Glomerular endothelial cell (primary cell): ENCODE measurements at regions not wholly inside any gene's neighbourhood (a gene's known extent, or its start where the extent isn't known, plus 50 kb on each side); places are given as distances from the start of the nearest gene placed in this dataset.
"Not testable (repeated sequence)": the region's sequence is repeated elsewhere in the genome, so short reads cannot be mapped to it uniquely, and the experiment has no call there.

Experiments
- DNase-seq: peaks from one replicate; pipeline ENCODE4 v3.0.0-alpha.2; 2011; ENCODE audit warnings: low read depth, low spot score; ENCODE audit errors: extremely low read depth

DNA sequence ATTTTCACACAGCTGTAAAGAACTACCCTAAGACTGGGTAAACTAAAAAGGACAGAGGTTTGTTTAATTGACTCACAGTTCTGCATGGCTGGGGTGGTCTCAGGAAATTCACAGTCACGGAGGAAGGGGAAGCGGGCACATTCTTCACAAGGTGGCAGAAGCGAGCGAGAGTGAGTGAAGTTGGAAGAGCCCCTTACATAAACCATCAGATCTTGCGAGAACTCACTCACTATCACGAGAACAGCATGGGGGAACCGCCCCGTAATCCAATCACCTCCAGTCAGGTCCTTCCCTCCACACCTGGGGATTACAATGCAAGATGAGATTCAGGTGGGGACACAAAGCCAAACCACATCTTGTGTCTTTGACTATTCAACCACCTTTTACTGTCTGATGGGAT lies 700.5 kb downstream of the TENT5A start:
- DNase-seq, result no peak

DNA sequence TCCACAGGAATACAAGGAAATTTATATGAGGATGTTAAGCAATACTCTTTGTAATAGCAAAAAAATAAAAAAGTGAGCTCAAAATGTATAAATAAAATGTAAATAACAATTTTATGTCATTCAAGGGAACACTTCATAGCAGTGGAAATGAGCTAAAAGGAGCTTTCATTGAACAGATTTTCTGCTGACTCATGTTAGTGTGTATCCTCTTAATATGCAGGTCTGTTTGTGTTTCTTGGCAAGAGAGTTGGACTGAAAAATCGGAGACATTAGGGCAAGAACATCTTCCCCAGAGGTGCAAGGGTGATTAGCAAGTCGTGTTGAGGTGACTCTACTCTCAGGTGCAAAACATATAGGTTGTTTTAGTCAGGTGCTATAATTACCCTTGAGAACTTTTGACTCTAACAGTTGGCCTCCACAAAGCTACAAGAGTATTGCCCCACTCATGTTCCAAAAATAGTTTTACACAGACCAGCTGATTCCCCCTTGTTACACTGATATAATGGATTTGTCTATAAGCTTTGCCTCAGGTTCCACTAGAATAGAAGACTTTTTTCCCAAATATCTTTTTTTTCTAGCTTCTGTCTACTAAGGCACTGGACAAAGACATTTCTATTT lies 702.9 kb downstream of the TENT5A start:
- no peak for DNase-seq

DNA sequence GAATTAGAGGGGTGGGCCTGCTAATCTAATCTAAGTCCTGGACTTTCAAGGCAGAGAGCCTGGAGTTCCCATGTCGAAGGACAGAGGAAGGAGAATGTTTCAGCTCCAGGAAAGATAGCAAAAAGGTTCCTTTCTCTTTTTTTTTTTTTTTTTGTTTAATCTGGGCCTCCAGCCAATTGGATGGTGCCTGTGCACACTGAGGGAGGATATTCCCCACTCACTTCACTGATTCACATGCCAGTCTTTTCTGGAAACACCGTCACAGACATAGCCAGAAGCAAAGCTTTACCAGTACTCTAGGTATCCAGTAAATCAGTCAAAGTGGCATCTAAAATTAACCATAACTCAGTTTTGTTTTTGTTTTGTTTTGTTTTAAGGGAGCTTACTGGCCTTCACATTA lies 721.1 kb downstream of the TENT5A start:
- no peak for DNase-seq

DNA sequence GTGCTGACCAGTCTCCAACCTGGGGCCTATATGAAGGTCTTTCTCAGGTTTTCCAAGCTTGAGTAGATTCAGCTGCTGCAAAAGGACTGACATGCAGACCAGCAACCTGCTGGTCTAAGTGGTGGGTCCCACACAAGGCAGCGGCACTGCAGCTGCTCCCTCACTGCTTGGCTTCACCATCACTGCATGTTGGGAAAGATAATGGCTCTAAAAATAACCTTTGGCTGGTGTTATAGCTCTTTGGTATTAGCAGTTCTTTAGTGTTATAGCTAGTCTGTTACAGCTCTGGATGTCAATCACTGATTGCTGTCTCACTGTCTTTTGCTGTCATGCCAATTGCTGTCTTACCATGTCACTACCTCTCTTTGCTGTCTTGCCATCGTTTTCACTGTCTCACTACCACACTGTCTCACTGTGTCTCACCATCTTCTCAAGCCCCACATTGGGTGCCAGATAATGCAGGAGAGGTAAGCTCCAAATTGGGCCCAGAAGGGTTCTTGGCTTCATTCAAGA lies 726.4 kb downstream of the TENT5A start:
- DNase-seq, result no peak

DNA sequence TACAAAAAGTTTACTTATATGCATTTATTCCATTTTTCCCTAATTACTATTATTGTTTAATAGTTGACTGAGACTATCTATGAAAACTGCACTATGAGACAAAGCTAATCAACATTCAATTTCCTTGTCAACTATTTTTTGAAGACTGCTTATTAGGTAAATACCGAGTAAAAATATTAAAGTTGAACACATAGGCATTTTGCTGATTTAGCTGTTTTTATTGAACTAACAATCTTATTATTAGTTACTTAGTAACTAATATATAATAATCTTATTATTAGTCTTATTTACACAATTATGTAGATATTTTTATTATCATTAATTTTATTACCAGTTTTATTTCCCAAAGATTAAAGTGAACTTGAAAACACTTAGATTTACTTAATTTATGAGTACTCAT lies 728.8 kb downstream of the TENT5A start:
- DNase-seq, result no peak

DNA sequence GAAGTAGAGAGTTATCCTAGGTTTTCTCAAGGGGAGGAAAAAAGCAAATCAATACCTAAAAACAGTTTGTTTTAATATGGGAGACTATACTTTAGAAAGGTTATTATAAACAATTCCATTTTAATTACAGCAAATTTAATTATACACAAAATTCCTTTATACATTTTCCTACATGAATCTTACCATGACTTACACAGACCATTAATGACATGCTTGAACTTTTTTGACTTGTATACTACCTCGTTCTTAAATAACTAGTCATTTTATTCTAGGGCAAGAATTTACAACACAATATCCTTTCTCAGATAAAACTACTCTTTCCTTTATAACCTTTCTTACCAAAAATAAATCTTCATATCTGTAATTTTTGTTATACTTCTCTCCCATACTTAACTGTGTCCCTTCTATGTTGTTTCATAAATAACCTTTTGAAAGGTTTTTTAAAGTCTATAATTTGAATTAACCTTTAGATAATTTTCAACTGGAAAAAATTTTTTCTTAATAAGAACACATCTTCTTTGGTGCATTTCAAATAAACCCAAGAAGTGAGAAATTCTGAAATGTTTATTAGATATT lies 729.4 kb downstream of the TENT5A start:
- DNase-seq, result no peak

DNA sequence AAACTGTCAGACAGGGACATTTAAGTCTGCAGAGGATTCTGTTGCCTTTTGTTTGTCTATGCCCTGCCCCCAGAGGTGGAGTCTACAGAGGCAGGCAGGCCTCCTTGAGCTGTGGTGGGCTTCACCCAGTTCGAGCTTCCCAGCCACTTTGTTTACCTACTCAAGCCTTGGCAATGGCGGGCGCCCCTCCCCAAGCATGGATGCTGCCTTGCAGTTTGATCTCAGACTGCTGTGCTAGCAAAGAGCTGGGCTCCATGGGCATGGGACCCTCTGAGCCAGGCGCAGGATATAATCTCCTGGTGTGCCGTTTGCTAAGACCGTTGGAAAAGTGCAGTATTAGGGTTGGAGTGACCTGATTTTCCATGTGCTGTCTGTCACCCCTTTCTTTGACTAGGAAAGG lies 734.9 kb downstream of the TENT5A start:
- DNase-seq, result not testable (repeated sequence)

DNA sequence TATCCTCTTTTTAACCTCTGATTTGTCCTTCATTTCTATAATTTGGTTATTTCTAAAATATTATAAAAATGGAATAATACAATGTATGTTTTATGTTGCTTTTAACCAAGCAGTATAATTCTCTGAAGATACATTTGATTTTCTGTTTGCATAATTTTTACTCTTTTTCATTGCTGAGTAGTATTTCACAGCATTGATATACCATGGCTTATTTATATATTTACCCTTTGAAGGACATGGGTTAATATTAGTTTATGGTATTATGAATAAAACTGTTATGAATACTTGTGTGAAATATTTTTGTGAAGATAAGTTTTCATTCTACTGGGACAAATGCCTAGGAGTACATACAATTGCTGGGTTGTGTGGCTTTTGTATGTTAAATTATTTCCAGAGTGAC lies 748.6 kb downstream of the TENT5A start:
- no peak for DNase-seq

DNA sequence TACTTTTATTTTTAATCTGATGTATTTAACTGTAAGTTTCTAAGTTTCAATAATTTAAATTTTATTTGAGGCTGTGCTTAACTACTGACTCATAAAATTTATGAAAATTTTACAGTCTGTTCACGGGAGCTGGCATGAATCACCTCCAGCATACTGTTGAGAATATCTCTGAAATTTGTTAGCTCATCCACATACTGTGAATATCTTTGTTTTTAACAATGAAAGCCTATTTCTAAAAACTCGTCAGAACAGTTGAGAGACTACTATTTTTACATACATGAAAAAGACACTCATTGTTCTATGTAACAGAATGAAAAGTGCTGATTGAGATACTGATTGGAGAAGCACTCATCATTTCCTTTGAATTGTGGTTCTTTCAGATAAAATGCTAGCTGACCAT lies 749.3 kb downstream of the TENT5A start:
- no peak for DNase-seq

DNA sequence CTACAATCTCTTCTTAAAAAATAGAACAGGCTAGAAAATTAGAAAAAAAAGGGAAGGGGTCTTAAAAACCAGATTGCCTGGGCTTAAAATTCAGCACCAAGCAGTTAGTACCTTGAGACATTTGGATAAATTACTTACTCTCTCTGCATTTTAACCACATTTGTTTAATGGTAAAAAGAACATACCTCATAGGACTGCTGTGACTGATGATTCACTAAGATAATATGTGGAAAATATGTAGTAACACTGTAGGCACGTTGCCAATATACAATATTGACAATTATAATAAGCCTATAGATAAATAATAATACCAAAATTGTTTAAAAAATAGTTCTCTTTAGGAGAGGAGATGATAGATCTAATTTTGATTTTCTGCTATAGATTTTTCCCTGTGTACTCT lies 750.4 kb downstream of the TENT5A start:
- no peak for DNase-seq

DNA sequence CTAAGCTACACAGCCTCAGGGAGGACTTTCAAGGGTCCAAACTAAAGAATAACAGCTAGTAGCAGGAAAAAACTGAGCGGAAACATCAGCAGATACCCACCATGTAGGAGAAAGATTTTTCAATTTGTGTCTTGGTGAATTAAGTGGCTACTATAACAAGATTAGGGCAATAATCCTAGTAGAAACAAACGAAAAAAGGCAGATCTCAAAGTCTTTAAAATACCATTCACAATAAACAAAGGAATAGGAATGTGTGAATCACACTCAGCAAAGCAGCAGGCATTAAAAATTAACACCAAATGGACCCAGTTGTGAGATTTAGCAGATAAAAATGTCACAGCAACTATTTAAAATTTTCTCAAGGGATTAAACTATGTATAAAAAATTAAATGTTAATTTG lies 761.2 kb downstream of the TENT5A start:
- no peak for DNase-seq

DNA sequence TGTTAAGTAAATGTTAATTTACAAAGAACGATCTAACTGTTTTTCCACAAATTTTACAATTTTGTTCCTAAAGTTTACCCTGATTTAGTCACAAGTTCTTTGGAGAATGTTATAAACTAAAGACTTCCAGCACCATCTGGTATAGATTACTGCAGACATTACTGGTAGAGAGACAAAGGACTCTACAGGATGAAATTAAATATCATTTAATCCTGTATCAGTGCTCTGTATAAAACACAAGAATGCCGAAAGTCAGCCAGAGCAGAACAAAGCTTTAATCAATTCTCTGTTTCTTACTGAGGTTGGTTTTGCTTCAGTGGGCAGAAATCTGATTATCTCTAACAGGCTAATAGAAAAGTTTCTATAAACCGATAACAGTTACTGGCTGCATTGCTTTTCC lies 763.6 kb downstream of the TENT5A start:
- DNase-seq, result no peak

DNA sequence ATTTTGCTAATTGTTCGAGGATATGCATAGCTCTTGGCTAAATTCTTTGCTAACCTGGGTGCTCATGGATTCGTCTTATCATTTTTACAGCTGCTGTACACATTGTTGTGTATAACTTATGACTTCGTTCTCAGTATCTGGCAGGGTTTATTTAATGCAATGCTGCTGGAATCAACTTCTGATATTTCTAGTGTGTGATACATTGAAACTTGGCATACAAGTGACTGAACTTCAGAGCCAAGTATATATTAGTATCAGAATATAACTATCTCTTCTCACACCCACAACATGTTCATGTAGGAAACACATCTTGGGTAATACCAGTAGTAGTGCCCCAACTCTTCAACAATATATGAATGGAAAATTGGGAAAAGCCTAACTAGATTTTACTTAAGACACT lies 764.2 kb downstream of the TENT5A start:
- DNase-seq, result no peak

DNA sequence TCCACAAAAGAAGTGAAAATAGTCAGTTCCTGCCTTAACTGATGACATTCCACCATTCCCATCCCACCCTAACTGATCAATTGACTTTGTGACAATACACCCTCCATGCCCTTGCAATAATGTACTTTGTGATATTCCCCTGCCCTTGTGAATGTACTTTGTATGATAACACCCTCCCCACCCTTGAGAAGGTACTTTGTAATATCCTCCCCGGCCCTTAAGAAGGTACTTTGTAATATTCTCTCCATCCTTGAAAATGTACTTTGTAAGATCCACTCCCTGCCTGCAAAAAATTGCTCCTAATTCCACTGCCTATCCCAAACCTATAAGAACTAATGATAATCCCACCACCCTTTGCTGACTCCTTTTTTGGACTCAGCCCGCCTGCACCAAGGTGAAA lies 771.3 kb downstream of the TENT5A start:
- DNase-seq, result not testable (repeated sequence)

DNA sequence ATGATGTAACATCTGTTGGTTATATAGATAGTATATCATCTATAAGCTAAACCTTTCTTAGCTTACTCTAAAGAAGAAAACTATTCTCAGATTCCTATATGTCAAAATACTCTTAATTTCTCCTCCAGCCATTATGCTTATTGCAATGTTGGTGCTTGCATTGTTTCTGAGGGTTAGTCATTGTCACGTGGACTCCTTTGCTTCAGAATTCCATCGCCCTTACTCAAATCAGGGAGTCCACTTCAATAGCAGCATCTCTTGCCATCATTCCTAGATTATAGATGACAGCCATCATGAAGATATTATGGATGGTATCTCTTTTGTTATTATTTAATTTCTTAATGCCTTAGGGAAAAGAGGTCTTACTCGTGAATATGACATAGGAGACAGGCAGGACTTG lies 776.1 kb downstream of the TENT5A start:
- no peak for DNase-seq

DNA sequence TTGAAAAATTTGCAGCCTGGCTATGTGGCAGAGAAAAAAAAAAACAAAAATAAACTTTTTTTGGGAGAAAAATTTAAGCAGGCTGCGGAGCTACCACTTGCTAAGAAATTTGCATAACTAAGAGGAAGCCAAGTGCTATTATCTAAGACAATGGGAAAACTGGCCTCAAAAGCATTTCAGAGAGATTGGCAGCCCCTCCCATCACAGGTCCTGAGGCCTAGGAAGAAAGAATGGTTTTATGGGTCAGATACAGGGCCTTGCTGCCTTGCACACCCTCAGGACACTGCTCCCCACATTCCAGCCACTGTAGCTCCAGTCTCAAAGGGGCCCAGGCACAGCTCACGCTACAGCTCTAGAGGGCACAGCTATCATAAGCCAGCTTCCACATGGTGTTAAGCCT lies 777.9 kb downstream of the TENT5A start:
- no peak for DNase-seq

DNA sequence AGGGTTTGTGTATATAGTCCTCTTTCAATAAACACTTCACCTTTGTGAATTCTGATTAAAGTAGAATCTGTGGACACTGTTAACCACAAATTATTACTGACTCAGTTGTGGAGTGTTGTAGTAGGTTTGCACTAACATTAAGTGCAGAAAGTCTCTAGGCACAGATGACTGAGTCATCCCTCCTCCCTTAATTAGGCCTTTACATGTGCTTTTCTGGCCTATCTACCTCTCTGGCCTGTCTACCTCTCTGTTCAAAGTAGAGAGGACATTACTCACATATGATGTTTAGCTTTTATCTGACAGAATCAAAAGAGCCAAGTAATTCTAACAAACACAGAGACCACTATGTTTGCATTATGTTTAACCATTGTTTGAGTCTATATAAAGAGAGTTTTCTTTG lies 783.0 kb downstream of the TENT5A start:
- DNase-seq, result no peak

DNA sequence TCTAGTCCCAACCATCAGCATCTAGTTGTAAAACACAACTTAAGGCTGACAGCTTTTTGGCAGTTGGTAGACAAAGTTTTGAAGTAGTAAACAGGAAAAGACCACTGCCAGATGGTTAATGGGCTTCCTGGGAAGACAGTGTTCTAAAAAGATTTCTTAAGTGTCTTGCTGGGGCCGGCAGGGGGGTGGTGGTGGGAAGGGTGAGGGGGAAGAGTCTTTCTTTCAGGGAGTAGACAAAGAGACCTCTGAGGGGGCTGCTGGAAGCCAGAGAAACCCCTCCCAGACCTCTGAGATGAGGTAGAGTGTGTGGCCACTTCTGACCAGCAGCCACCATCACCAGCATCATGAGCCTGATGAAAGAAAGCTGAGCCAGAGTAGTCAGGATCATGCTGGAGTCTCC lies 784.9 kb downstream of the TENT5A start:
- DNase-seq, result no peak

DNA sequence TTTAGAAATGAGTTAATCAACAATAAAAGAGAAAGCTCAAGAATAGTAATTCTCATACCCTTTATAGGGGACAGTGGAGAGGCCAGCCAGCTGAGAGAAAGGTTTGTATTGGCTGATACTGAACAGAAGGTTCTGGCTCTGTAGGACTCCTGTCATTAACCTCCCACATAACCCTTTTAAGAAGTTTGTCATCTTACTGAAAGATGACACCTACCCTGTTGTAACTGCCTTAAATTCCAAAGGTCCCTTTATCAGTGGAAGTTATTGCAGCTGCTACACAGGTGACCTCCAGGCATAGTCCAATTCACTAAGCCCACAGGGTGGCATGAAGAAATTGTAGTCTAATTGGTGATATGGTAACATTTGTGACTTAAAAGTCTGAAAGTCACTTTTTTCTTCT lies 790.1 kb downstream of the TENT5A start:
- no peak for DNase-seq

DNA sequence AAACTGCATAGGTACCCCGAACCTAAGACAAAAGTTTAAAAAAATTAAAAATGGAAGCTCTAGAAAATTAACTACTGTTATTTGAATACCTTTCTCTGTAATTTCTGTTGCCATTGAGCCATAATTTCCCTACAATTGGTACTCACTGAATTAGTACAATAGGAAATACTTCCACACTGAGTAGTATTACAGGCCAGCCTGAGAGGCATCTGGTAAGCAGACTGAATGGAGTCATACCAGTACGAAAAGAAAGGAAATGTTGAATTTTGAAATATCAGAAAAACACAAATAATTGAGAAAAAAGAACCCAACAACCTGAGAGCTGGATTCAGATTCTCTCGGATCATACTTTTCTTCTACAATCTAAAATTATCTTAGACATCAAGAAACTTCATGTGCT lies 791.3 kb downstream of the TENT5A start:
- DNase-seq, result no peak

DNA sequence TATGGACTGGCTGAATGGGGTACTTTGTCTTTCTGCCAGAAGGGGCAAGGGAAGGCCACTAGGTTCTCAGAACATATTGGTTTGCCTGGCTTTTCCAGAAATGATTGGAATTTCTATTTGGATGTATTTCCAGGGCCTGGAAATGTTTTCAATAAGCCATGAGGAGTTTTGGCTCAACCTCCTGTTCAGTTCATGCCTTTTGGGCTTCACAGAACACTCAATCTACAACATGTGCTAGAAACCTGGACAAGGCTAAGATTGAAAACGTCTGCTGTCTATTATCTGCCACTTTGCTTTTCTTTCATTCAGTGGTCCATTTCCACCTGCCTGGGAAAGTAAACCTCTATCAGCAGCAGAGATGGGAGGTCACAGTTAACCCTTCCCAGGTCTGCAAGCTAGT lies 793.4 kb downstream of the TENT5A start:
- DNase-seq, result no peak

DNA sequence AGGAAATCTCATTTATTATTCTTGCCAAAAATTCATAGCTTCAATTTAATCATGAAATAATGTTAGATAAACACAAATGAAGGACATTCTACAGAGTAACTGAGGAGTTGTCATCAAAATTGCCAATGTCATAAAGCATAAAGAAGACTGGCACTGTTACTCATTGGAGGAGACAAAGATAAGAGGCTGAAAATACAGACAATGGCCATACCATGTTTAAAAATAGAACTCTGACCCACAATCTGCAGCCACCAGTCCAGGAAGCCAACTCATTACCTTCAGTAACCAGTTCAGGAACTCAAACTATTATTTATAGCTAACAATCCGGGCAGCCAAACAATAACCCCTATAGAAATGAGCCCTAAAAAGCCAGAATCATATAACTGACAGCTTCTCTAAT lies 795.6 kb downstream of the TENT5A start:
- DNase-seq, result peak; percentile 27

DNA sequence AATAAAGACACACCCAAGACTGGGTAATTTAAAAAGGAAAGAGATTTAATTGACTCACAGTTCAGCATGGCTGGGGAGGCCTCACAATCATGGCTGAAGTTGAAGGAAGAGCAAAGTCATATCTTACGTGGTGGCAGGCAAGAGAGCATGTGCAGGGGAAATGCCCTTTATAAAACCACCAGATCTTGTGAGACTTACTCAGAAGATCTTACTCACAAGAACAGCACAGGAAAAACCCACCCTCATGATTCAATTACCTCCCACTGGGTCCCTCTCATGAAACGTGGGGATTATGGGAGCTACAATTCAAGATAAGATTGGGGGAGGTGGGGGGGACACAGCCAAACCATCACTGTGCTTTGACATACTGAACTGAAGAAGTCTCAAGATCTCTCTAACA lies 800.0 kb downstream of the TENT5A start:
- DNase-seq, result not testable (repeated sequence)
